A549 (cell line): ENCODE measurements at regions not wholly inside any gene's neighbourhood (a gene's known extent, or its start where the extent isn't known, plus 50 kb on each side); places are given as distances from the start of the nearest gene placed in this dataset.

Experiments used
- ATAC-seq, 2 experiments: fragments of 200-7000 bp in 1 of 2; fragments of >200 bp in 1 of 2; cut with Nextera tagmentation in 1 of 2; cut with Tn5 transposase in 1 of 2; 3 replicates each; pipeline versions ENCODE4 v1.8.0 to v1.9.1; 2018 to 2020; ENCODE audit warnings: mild to moderate bottlenecking in 1 of 2, moderate library complexity in 1 of 2
- CTCF ChIA-PET: fragments of 300-600 bp; sonication (Branson Sonifier 250); formaldehyde crosslinking; extraction: SDS; loops from one replicate; lab custom pipeline; 2021; ENCODE audit warnings: antibody characterized with exemption, inconsistent platforms; lab: Yijun Ruan, JAX
- POLR2A ChIA-PET: fragments of 350-600 bp; formaldehyde crosslinking; extraction: SDS; loops from one replicate; lab custom pipeline; 2021; ENCODE audit warnings: antibody characterized with exemption, inconsistent platforms; lab: Yijun Ruan, JAX
- DNase-seq, 2 experiments: peaks; one replicate each; pipeline versions ENCODE4 v3.0.0 to v3.0.0-alpha.2; 2011 to 2016; ENCODE audit warnings: low read depth in 1 of 2, low spot score in 1 of 2
- FAIRE-seq: peaks from 2 replicates; lab custom pipeline; 2011; peaks lifted over from hg19 to GRCh38; lab: Jason Lieb, UNC
- H3K27ac ChIP-seq, 2 experiments: fragments of >200 bp; sonication (Bioruptor Twin); formaldehyde crosslinking; 3 replicates each; pipeline ENCODE4 v1.5.1; 2016 to 2017
- H3K4me1 ChIP-seq: fragments of >200 bp; sonication (Bioruptor Twin); formaldehyde crosslinking; 3 replicates; pipeline ENCODE4 v1.6.1; 2016
- H3K4me2 ChIP-seq: fragments of >200 bp; sonication (Bioruptor Twin); formaldehyde crosslinking; 3 replicates; pipeline ENCODE4 v1.6.1; 2016
- H3K4me3 ChIP-seq: fragments of >200 bp; sonication (Bioruptor Twin); formaldehyde crosslinking; 3 replicates; pipeline ENCODE4 v1.5.1; 2016
- H3K9me3 ChIP-seq: fragments of >200 bp; sonication (Bioruptor Twin); formaldehyde crosslinking; 3 replicates; pipeline ENCODE4 v1.6.1; 2016
- BCL3 ChIP-seq: fragments of >200 bp; sonication (Bioruptor Twin); formaldehyde crosslinking; IDR thresholded peaks from 3 replicates; pipeline ENCODE4 v1.6.1; 2016
- CBX8 ChIP-seq: fragments of 200-600 bp; sonication (generic); IDR thresholded peaks from 2 replicates; pipeline ENCODE4 v1.6.1; 2016
- CEBPB ChIP-seq, 2 experiments: fragments of >200 bp in 1 of 2; sonication (Bioruptor Twin) in 1 of 2; formaldehyde crosslinking in 1 of 2; IDR thresholded peaks; 2 replicates each; pipeline ENCODE4 v1.6.1; 2012 to 2016
- CTCF ChIP-seq: fragments of >200 bp; sonication (Bioruptor Twin); formaldehyde crosslinking; IDR thresholded peaks from 3 replicates; pipeline ENCODE4 v1.5.1; 2016
- EHF ChIP-seq: fragments of 250-450 bp; sonication (Bioruptor Pico); IDR thresholded peaks from 2 replicates; pipeline ENCODE4 v1.5.0; 2020; ENCODE audit warnings: mild to moderate bottlenecking
- ELK1 ChIP-seq: fragments of 150-350 bp; IDR thresholded peaks from 2 replicates; pipeline ENCODE4 v1.6.1; 2014; ENCODE audit warnings: low read depth, mild to moderate bottlenecking, low read length
- EP300 ChIP-seq, 2 experiments: fragments of >200 bp; sonication (Bioruptor Twin); formaldehyde crosslinking; IDR thresholded peaks; 2 replicates in 1 of 2; 3 replicates in 1 of 2; pipeline ENCODE4 v1.6.1; 2016 to 2017
- FOSB ChIP-seq: fragments of 250-450 bp; sonication (Bioruptor Pico); IDR thresholded peaks from 2 replicates; pipeline ENCODE4 v1.5.0; 2020; ENCODE audit warnings: mild to moderate bottlenecking, moderate library complexity
- FOSL2 ChIP-seq, 2 experiments: fragments of 450-650 bp in 1 of 2; fragments of >200 bp in 1 of 2; sonication (Bioruptor Twin) in 1 of 2; formaldehyde crosslinking; IDR thresholded peaks; 2 replicates each; pipeline versions ENCODE4 v1.5.0 to v1.6.1; 2016 to 2020; ENCODE audit warnings: mild to moderate bottlenecking in 1 of 2, moderate library complexity in 1 of 2
- FOXS1 ChIP-seq: fragments of 250-450 bp; sonication (Bioruptor Pico); IDR thresholded peaks from 2 replicates; pipeline ENCODE4 v1.5.0; 2020; ENCODE audit warnings: mild to moderate bottlenecking, moderate library complexity
- GATA3 ChIP-seq: IDR thresholded peaks from 2 replicates; pipeline ENCODE4 v1.6.1; 2012; ENCODE audit warnings: borderline replicate concordance
- HMGXB4 ChIP-seq: fragments of 250-450 bp; sonication (Bioruptor Pico); IDR thresholded peaks from 2 replicates; pipeline ENCODE4 v1.5.0; 2021; ENCODE audit warnings: mild to moderate bottlenecking, moderate library complexity, borderline replicate concordance
- HOXB13 ChIP-seq: fragments of 250-450 bp; sonication (Bioruptor Pico); IDR thresholded peaks from 2 replicates; pipeline ENCODE4 v1.5.0; 2020; ENCODE audit warnings: low read depth, mild to moderate bottlenecking, moderate library complexity
- JUNB ChIP-seq: fragments of >200 bp; sonication (Bioruptor Twin); formaldehyde crosslinking; IDR thresholded peaks from 2 replicates; pipeline ENCODE4 v1.6.1; 2016
- NFE2L2 ChIP-seq: fragments of 150-350 bp; conservative IDR thresholded peaks from 2 replicates; pipeline ENCODE4 v1.6.1; 2014; ENCODE audit warnings: low read length
- NR3C1 ChIP-seq: fragments of >200 bp; sonication (Bioruptor Twin); formaldehyde crosslinking; IDR thresholded peaks from 3 replicates; pipeline ENCODE4 v1.6.1; 2017
- PBX3 ChIP-seq: IDR thresholded peaks from 2 replicates; pipeline ENCODE4 v1.6.1; 2012
- POLR2A ChIP-seq: IDR thresholded peaks from 2 replicates; pipeline ENCODE4 v1.6.1; 2012; ENCODE audit warnings: mild to moderate bottlenecking, low read length
- RAD21 ChIP-seq, 2 experiments: fragments of >200 bp in 1 of 2; sonication (Bioruptor Twin) in 1 of 2; formaldehyde crosslinking in 1 of 2; IDR thresholded peaks in 1 of 2; conservative IDR thresholded peaks in 1 of 2; 2 replicates in 1 of 2; 3 replicates in 1 of 2; pipeline ENCODE4 v1.6.1; 2012 to 2018; ENCODE audit warnings: inconsistent platforms in 1 of 2
- RCOR1 ChIP-seq: fragments of 150-350 bp; IDR thresholded peaks from 2 replicates; pipeline ENCODE4 v1.6.1; 2014; ENCODE audit warnings: antibody characterized with exemption, low read length, low read depth
- SMC3 ChIP-seq: fragments of >200 bp; sonication (Bioruptor Twin); formaldehyde crosslinking; IDR thresholded peaks from 3 replicates; pipeline ENCODE4 v1.6.1; 2018; ENCODE audit warnings: inconsistent platforms
- SREBF2 ChIP-seq: fragments of 450-650 bp; IDR thresholded peaks from 2 replicates; pipeline ENCODE4 v1.6.1; 2014; ENCODE audit warnings: mild to moderate bottlenecking, moderate library complexity
- ZFP36 ChIP-seq: fragments of 450-650 bp; IDR thresholded peaks from 2 replicates; pipeline ENCODE4 v1.6.1; 2014; ENCODE audit warnings: borderline replicate concordance; ENCODE audit not compliant: partially characterized antibody
- ZNF302 ChIP-seq: fragments of 250-450 bp; sonication (Bioruptor Pico); IDR thresholded peaks from 2 replicates; pipeline ENCODE4 v1.9.0; 2021; ENCODE audit warnings: inconsistent platforms, mild to moderate bottlenecking, moderate library complexity
- ZSCAN20 ChIP-seq: fragments of 250-450 bp; sonication (Bioruptor Pico); IDR thresholded peaks from 2 replicates; pipeline ENCODE4 v1.8.0; 2022; ENCODE audit warnings: mild to moderate bottlenecking, moderate library complexity
- WGBS: methylation state at CpG from one replicate; pipeline ENCODE4 v1.1.6; 2017; ENCODE audit errors: missing lambda C conversion rate; 5-methylcytosine and 5-hydroxymethylcytosine counted together
- TF ChIP-seq, protein P1 (sequence below): fragments of 200-600 bp; sonication (generic); IDR thresholded peaks from 2 replicates; pipeline ENCODE4 v1.6.1; 2016; ENCODE audit warnings: antibody characterized with exemption, mild to moderate bottlenecking, moderate library complexity

GRCh38 chr20:52263757-52264156 is 72.2 kb upstream of the ZFP64 start:
- ChIA-PET POLR2A (no interaction called here), CTCF (interaction anchor here (0.6 kb wide), 1 partner anchor 1287 kb away, joined by 3 read pairs; no protein-coding TSS in a partner anchor)
- TF ChIP-seq RCOR1 = no peak
- TF ChIP-seq CTCF = no peak
- no peak for TF ChIP-seq EHF (CRISPR knock-in tag)
- TF ChIP-seq CEBPB (IDR thresholded peaks at IDR 0.05) = no peak
- TF ChIP-seq FOSB (CRISPR knock-in tag) = no peak
- TF ChIP-seq JUNB = no peak
- no peak for TF ChIP-seq HOXB13 (CRISPR knock-in tag)
- TF ChIP-seq SMC3 = no peak
- no peak for TF ChIP-seq GATA3
- TF ChIP-seq CBX8 = no peak
- TF ChIP-seq ZFP36 = no peak
- FAIRE-seq (no peak), ATAC-seq (no peak), DNase-seq (no peak)
- no peaks in the 10 kb centered on the region; the same call in 2 of the 3 replicates for H3K9me3 ChIP-seq
- no peak overlapping the region for H3K4me3 ChIP-seq
- WGBS = 35% methylated on average over 1 of the region's 1 CpG
- no peak overlapping the region for H3K4me2 ChIP-seq
- H3K4me1 ChIP-seq = no peaks in the 10 kb centered on the region
- no peak overlapping the region for H3K27ac ChIP-seq

DNA sequence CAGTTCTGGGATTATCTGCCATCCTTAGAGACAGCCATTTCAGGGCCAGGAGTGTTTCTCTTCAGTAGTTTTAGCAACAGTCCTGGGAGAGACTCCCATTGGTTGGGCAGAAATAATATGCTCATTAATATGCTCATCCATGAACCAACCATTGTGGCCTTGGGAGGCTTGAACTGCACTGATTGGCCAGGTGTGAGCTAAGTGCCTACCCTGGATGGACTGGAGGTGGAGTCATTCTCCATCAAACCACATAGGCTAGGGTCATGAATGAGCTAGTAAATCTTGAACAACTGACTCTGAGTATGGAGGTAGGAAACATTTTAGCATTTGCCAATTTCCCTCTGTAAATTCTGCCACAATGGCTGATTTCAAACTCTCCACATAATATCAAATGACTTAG is 70.2 kb upstream of the ZFP64 start:
- H3K9me3 ChIP-seq = no peaks in the 10 kb centered on the region; the same call in 2 of the 3 replicates
- CTCF ChIA-PET = interaction anchor here (1.0 kb wide), 2 partner anchors 9 to 70 kb away, joined by 3 to 4 read pairs; partner anchors contain the start of gene ZFP64

More for the DNA sequence above, 70.2 kb upstream of the ZFP64 start:
- H3K4me3 ChIP-seq = no peak overlapping the region
- POLR2A ChIA-PET = no interaction called here
- H3K27ac ChIP-seq = no peak overlapping the region
- H3K4me1 ChIP-seq = no peaks in the 10 kb centered on the region
- H3K4me2 ChIP-seq = no peak overlapping the region
- TF ChIP-seq ZSCAN20 (no peak), EP300 (IDR thresholded peaks at IDR 0.05) (no peak), ZNF302 (no peak), RCOR1 (no peak), NR3C1 (no peak), POLR2A (no peak), FOSL2 (IDR thresholded peaks at IDR 0.05) (no peak), FOSL2 (CRISPR knock-in tag; IDR thresholded peaks at IDR 0.05) (no peak), ELK1 (no peak), NFE2L2 (no peak), RAD21 (conservative IDR thresholded peaks at IDR 0.05 in 1 of 2, IDR thresholded peaks at IDR 0.05 in 1 of 2) (no peak), FOXS1 (no peak), SREBF2 (no peak), CEBPB (IDR thresholded peaks at IDR 0.05) (no peak), PBX3 (no peak), BCL3 (no peak), FOSB (CRISPR knock-in tag) (no peak), HMGXB4 (CRISPR knock-in tag) (no peak), SMC3 (no peak)
- TF ChIP-seq, protein P1, sequence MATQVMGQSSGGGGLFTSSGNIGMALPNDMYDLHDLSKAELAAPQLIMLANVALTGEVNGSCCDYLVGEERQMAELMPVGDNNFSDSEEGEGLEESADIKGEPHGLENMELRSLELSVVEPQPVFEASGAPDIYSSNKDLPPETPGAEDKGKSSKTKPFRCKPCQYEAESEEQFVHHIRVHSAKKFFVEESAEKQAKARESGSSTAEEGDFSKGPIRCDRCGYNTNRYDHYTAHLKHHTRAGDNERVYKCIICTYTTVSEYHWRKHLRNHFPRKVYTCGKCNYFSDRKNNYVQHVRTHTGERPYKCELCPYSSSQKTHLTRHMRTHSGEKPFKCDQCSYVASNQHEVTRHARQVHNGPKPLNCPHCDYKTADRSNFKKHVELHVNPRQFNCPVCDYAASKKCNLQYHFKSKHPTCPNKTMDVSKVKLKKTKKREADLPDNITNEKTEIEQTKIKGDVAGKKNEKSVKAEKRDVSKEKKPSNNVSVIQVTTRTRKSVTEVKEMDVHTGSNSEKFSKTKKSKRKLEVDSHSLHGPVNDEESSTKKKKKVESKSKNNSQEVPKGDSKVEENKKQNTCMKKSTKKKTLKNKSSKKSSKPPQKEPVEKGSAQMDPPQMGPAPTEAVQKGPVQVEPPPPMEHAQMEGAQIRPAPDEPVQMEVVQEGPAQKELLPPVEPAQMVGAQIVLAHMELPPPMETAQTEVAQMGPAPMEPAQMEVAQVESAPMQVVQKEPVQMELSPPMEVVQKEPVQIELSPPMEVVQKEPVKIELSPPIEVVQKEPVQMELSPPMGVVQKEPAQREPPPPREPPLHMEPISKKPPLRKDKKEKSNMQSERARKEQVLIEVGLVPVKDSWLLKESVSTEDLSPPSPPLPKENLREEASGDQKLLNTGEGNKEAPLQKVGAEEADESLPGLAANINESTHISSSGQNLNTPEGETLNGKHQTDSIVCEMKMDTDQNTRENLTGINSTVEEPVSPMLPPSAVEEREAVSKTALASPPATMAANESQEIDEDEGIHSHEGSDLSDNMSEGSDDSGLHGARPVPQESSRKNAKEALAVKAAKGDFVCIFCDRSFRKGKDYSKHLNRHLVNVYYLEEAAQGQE = no peak
- TF ChIP-seq, all 56 proteins: peak for 0
- no peak for ATAC-seq
- FAIRE-seq = no peak
- DNase-seq = no peak
